G401.6 (cell line): ENCODE measurements at regions not wholly inside any gene's neighbourhood (a gene's known extent, or its start where the extent isn't known, plus 50 kb on each side); places are given as distances from the start of the nearest gene placed in this dataset.
"Not testable (repeated sequence)": the region's sequence is repeated elsewhere in the genome, so short reads cannot be mapped to it uniquely, and the experiment has no call there.

Source experiments
- FAIRE-seq: peaks from 2 replicates; lab custom pipeline; 2012; peaks lifted over from hg19 to GRCh38; lab: Jason Lieb, UNC

GRCh38 chr20:11140359-11140758 lies 466.6 kb upstream of the JAG1 start:
- FAIRE-seq, result no peak

- no peak for FAIRE-seq
Measured at GRCh38 chr20:11143481-11143880, 469.7 kb upstream of the JAG1 start.

- no peak for FAIRE-seq
Measured at GRCh38 chr20:11144114-11144950, 470.5 kb upstream of the JAG1 start.

GRCh38 chr20:11145616-11146015 lies 471.8 kb upstream of the JAG1 start:
- FAIRE-seq, result no peak

- no peak for FAIRE-seq
Measured at GRCh38 chr20:11153819-11154218, 480.0 kb upstream of the JAG1 start.

GRCh38 chr20:11155156-11155756 lies 481.5 kb upstream of the JAG1 start:
- no peak for FAIRE-seq

- FAIRE-seq, result no peak
Measured at GRCh38 chr20:11156922-11157321, 483.1 kb upstream of the JAG1 start.

GRCh38 chr20:11158146-11158545 lies 484.3 kb upstream of the JAG1 start:
- no peak for FAIRE-seq

- no peak for FAIRE-seq
Measured at GRCh38 chr20:11158589-11158988, 484.8 kb upstream of the JAG1 start.

- no peak for FAIRE-seq
Measured at GRCh38 chr20:11159728-11160127, 485.9 kb upstream of the JAG1 start.

GRCh38 chr20:11162026-11162775 lies 488.4 kb upstream of the JAG1 start:
- no peak for FAIRE-seq

GRCh38 chr20:11165789-11166188 lies 492.0 kb upstream of the JAG1 start:
- no peak for FAIRE-seq

- FAIRE-seq, result no peak
Measured at GRCh38 chr20:11166712-11167111, 492.9 kb upstream of the JAG1 start.

GRCh38 chr20:11168026-11168425 lies 494.2 kb upstream of the JAG1 start:
- no peak for FAIRE-seq

- FAIRE-seq, result no peak
Measured at GRCh38 chr20:11170025-11170424, 496.2 kb upstream of the JAG1 start.

GRCh38 chr20:11170565-11170964 lies 496.8 kb upstream of the JAG1 start:
- FAIRE-seq, result no peak

GRCh38 chr20:11172881-11173280 lies 499.1 kb upstream of the JAG1 start:
- no peak for FAIRE-seq

- FAIRE-seq, result no peak
Measured at GRCh38 chr20:11173916-11174315, 500.1 kb upstream of the JAG1 start.

GRCh38 chr20:11174861-11175260 lies 501.1 kb upstream of the JAG1 start:
- FAIRE-seq, result no peak

- FAIRE-seq, result no peak
Measured at GRCh38 chr20:11176431-11176830, 502.6 kb upstream of the JAG1 start.

- FAIRE-seq, result no peak
Measured at GRCh38 chr20:11178946-11179654, 505.3 kb upstream of the JAG1 start.

GRCh38 chr20:11180186-11180585 lies 506.4 kb upstream of the JAG1 start:
- FAIRE-seq, result no peak

GRCh38 chr20:11181129-11181528 lies 507.3 kb upstream of the JAG1 start:
- FAIRE-seq, result not testable (repeated sequence)
